Gastroesophageal sphincter (tissue), 4 donors: ENCODE measurements at regions not wholly inside any gene's neighbourhood (a gene's known extent, or its start where the extent isn't known, plus 50 kb on each side); places are given as distances from the start of the nearest gene placed in this dataset.

Experiments
- ATAC-seq: fragments of 150-250 bp; one replicate; pipeline ENCODE4 v1.9.1; 2016; ENCODE audit warnings: mild to moderate bottlenecking, moderate library complexity
- H3K27ac ChIP-seq, 4 donors: fragments of 200-600 bp; sonication (generic) in 3 of 4; 1 replicate in 3 of 4; 2 replicates in 1 of 4; pipeline ENCODE4 v1.5.1; 2016 to 2019
- H3K27me3 ChIP-seq: fragments of 200-600 bp; sonication (generic); one replicate; pipeline ENCODE4 v1.5.1; 2019
- H3K36me3 ChIP-seq, 2 donors: fragments of 200-600 bp; sonication (generic); one replicate each; pipeline ENCODE4 v1.5.1; 2019; ENCODE audit warnings: control low read depth in 1 of 2
- H3K4me1 ChIP-seq, 3 donors: fragments of 200-600 bp; sonication (generic); 1 replicate in 2 of 3; 2 replicates in 1 of 3; pipeline ENCODE4 v1.5.1; 2016 to 2019; ENCODE audit warnings: control low read depth in 2 of 3
- H3K4me3 ChIP-seq, 2 donors: fragments of 200-600 bp; sonication (generic); one replicate each; pipeline ENCODE4 v1.5.1; 2019; ENCODE audit warnings: mild to moderate bottlenecking in 1 of 2, moderate library complexity in 1 of 2
- H3K9me3 ChIP-seq, 3 donors: fragments of 200-600 bp; sonication (generic); one replicate each; pipeline ENCODE4 v1.5.1; 2017 to 2019; ENCODE audit warnings: control low read depth in 2 of 3
- EP300 ChIP-seq: sonication (generic); formaldehyde crosslinking; IDR thresholded peaks from one replicate; pipeline ENCODE4 v1.6.1; 2017; ENCODE audit warnings: antibody characterized with exemption, mild to moderate bottlenecking
- POLR2A ChIP-seq, 2 donors: fragments of 450-650 bp; IDR thresholded peaks; one replicate each; pipeline ENCODE4 v1.6.1; 2017; ENCODE audit warnings: antibody characterized with exemption in 2 of 2, mild to moderate bottlenecking in 2 of 2, moderate library complexity in 1 of 2
- POLR2AphosphoS5 ChIP-seq: sonication (generic); formaldehyde crosslinking; IDR thresholded peaks from one replicate; pipeline ENCODE4 v1.6.1; 2017; ENCODE audit warnings: antibody characterized with exemption
- WGBS, 2 donors: methylation state at CpG; one replicate each; pipeline ENCODE4 v1.1.5; 2018; ENCODE audit warnings: low coverage in 1 of 2; 5-methylcytosine and 5-hydroxymethylcytosine counted together
- TF ChIP-seq, protein P1 (sequence below), 4 experiments: fragments of 200-600 bp in 2 of 4; fragments of 450-650 bp in 2 of 4; sonication (generic) in 1 of 4; IDR thresholded peaks; one replicate each; pipeline ENCODE4 v1.5.1; 2017 to 2019; ENCODE audit warnings: antibody characterized with exemption in 4 of 4, mild to moderate bottlenecking in 2 of 4, moderate library complexity in 2 of 4

DNA sequence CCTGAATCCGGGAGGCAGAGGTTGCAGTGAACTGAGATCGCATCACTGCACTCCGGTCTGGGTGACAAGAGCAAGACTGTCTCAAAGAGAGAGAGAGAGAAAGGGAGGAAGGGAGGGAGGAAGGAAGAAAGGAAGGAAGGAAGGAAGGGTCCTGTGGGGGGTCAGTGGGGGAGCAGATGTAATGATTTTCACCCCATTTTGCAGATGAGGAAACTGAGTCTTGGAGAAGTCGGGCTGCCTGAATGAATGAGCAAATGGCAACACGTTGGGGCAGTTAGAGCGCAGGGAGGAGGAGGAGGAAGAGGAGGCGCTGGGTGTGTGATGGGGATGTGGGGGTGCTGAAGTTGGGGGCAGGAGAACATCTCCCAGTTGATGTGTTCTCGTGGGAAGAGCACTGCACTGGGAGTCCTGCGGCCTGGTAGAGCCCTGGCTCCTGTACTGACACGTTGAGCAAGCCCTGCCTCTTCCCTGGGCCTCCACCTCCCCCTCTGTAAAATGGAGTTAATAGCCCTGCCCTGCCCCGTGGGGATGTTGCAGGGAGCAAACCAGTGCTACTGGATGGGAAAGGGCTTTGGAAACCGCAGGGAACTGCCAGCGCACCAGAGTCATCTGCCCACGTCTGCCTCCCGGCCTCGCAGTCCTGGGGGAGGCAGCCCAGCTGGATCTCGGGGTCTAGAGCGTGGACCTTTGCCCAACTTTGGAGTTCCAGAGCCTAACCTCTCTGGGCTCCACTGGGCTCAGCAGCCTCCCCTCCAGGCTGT lies 103.2 kb upstream of the CASZ1 start:
- H3K27ac ChIP-seq: no peak overlapping the region
- 85 to 94% methylated on average over 6 to 8 of the region's 18 CpGs for WGBS, 2 donors
- no peaks in the 10 kb centered on the region for H3K9me3 ChIP-seq
- no peaks in the 10 kb centered on the region for H3K36me3 ChIP-seq
- H3K27me3 ChIP-seq: peaks cover 59% of the 10 kb centered on the region
- H3K4me1 ChIP-seq: no peaks in the 10 kb centered on the region
- ATAC-seq: no peak
- TF ChIP-seq, protein P1, sequence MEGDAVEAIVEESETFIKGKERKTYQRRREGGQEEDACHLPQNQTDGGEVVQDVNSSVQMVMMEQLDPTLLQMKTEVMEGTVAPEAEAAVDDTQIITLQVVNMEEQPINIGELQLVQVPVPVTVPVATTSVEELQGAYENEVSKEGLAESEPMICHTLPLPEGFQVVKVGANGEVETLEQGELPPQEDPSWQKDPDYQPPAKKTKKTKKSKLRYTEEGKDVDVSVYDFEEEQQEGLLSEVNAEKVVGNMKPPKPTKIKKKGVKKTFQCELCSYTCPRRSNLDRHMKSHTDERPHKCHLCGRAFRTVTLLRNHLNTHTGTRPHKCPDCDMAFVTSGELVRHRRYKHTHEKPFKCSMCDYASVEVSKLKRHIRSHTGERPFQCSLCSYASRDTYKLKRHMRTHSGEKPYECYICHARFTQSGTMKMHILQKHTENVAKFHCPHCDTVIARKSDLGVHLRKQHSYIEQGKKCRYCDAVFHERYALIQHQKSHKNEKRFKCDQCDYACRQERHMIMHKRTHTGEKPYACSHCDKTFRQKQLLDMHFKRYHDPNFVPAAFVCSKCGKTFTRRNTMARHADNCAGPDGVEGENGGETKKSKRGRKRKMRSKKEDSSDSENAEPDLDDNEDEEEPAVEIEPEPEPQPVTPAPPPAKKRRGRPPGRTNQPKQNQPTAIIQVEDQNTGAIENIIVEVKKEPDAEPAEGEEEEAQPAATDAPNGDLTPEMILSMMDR (IDR thresholded peaks at IDR 0.05): no peak
- TF ChIP-seq POLR2AphosphoS5: no peak
- no peak for TF ChIP-seq EP300
- TF ChIP-seq POLR2A (IDR thresholded peaks at IDR 0.05): no peak
- no peak overlapping the region for H3K4me3 ChIP-seq

DNA sequence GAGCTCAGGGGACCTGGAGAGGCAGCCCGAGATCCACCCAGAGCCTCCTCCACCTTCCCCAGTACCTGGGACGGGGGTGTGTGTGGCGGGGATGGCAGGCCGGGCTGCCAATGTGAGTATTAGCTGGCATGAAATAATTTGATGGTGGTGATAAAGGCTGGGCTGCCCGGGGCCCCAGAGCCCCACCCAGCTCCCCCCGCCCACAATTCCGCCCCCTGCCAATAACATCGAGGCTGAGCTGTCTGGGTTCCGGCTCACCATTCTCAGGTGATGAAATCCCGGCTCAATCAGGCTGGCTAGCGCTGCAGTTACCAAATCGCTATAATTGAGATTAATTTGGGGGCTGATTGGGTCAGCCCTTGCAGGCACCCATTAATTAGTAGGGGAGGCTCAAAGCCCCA lies 103.8 kb upstream of the CASZ1 start:
- Histone ChIP-seq H3K4me1 (no peaks in the 10 kb centered on the region), H3K4me3 (no peak overlapping the region), H3K9me3 (no peaks in the 10 kb centered on the region), H3K27ac (no peak overlapping the region), H3K36me3 (no peaks in the 10 kb centered on the region), H3K27me3 (peaks cover 59% of the 10 kb centered on the region)
- TF ChIP-seq POLR2AphosphoS5: no peak
- TF ChIP-seq EP300: no peak
- no peak for TF ChIP-seq POLR2A (IDR thresholded peaks at IDR 0.05)
- TF ChIP-seq, protein P1 (IDR thresholded peaks at IDR 0.05): no peak
- 20% methylated on average over 1 of the region's 12 CpGs; no CpG with 5 or more reads in 1 of the 2 donors for WGBS, 2 donors
- ATAC-seq: no peak

DNA sequence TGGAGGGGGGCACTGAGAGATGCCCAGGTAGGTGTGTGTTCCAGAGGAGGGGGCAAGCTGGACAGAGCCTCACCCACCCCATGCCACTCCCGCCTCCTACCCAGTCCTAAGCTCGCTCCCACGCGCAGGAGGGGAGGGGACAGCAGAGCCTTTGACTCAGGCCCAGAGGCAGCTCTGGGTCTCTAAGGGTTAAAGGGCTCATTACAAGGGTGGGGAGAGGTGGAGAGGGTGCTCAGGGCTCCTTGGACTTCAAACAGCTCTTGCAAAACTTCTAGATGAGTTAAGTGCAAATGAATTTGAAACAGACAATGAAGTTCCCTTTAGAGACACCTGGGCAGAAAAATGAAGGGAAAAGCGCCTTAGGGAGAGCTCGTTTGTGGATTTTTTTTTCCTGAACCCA lies 104.2 kb upstream of the CASZ1 start:
- H3K4me3 ChIP-seq: no peak overlapping the region
- WGBS, 2 donors: 58% methylated on average over 3 of the region's 6 CpGs; no CpG with 5 or more reads in 1 of the 2 donors
- H3K36me3 ChIP-seq: no peaks in the 10 kb centered on the region
- ATAC-seq: no peak
- TF ChIP-seq POLR2A (IDR thresholded peaks at IDR 0.05): no peak
- TF ChIP-seq, protein P1 (IDR thresholded peaks at IDR 0.05): no peak
- no peak for TF ChIP-seq EP300
- no peak for TF ChIP-seq POLR2AphosphoS5
- no peaks in the 10 kb centered on the region for H3K4me1 ChIP-seq
- H3K9me3 ChIP-seq: no peaks in the 10 kb centered on the region
- H3K27ac ChIP-seq: no peak overlapping the region
- peaks cover 60% of the 10 kb centered on the region for H3K27me3 ChIP-seq

DNA sequence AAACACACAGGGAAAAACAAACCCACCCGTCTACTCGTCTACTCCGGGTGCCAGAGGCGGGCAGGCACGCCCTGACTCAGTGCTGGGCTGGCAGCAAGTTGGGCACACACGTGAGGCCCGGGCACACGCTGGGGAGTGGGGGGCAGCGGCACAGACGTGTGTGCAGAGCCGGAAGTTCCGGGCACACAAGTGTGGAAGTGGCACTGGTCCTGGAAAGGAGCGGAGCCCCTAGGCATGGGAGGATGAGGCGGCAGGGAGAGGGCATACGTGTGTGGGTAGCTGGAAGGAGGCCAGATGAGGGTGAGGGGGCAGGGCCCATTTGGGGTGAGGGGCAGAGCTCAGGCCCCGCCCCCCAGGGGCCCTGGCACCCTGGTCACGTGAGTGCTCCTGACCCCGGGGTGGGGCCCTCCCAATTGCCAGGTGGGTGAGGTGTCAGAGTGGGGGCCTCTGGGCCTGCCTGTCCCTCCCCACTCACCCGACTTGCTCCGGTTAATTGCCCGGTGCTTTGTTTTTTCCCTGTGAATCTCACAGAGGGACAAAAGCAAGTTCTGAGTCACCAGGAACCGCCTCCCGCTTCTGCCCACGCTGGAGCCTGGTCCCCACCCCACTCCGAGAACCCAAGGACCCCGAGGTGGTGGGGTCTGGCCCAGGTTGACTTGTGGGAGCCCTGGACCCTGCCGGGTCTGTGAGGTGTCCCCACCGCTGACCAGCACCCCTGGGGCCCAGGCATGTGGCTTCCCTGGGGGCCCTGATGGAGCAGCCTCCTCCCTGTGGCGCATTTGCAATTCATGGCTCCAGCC lies 104.8 kb upstream of the CASZ1 start:
- Histone ChIP-seq H3K27me3 (peaks cover 66% of the 10 kb centered on the region), H3K9me3 (no peaks in the 10 kb centered on the region), H3K4me1 (no peaks in the 10 kb centered on the region), H3K27ac (no peak overlapping the region), H3K4me3 (no peak overlapping the region), H3K36me3 (no peaks in the 10 kb centered on the region)
- ATAC-seq: no peak
- 70 to 75% methylated on average over 12 to 16 of the region's 29 CpGs for WGBS, 2 donors
- TF ChIP-seq, protein P1 (IDR thresholded peaks at IDR 0.05): no peak
- TF ChIP-seq POLR2AphosphoS5 (no peak), EP300 (no peak), POLR2A (IDR thresholded peaks at IDR 0.05) (no peak)
